B cell (primary cell): ENCODE measurements at regions not wholly inside any gene's neighbourhood (a gene's known extent, or its start where the extent isn't known, plus 50 kb on each side); places are given as distances from the start of the nearest gene placed in this dataset.

Source experiments
- ATAC-seq: fragments of 200-7000 bp; cut with Tn5 transposase; one replicate; pipeline ENCODE4 v1.10.0; 2021; ENCODE audit warnings: low read depth, mild to moderate bottlenecking, moderate number of reproducible peaks, moderate library complexity
- CTCF ChIA-PET: fragments of 350-600 bp; sonication (Branson Sonifier 250); formaldehyde crosslinking; loops from one replicate; lab custom pipeline; 2021; ENCODE audit warnings: antibody characterized with exemption, inconsistent platforms; lab: Charles Lee
- POLR2A ChIA-PET: fragments of 350-600 bp; sonication (Branson Sonifier 250); formaldehyde crosslinking; loops from one replicate; lab custom pipeline; 2021; ENCODE audit warnings: antibody characterized with exemption; lab: Charles Lee
- DNase-seq: peaks from one replicate; pipeline ENCODE4 v3.0.0; 2013
- H2AFZ ChIP-seq: 2 replicates; pipeline ENCODE4 v1.6.1; 2012; ENCODE audit warnings: mild to moderate bottlenecking, low read depth, low read length; ENCODE audit not compliant: insufficient read depth, poor library complexity, severe bottlenecking
- H3K27ac ChIP-seq, 2 donors: 1 replicate in 1 of 2; 2 replicates in 1 of 2; pipeline ENCODE4 v1.5.1; 2012 to 2013; ENCODE audit warnings: low read length in 2 of 2, mild to moderate bottlenecking in 2 of 2, moderate library complexity in 1 of 2
- H3K27me3 ChIP-seq, 4 experiments: fragments of 200-600 bp in 1 of 4; sonication (generic) in 1 of 4; replicated peaks in 1 of 4; 1 replicate in 2 of 4; 2 replicates in 2 of 4; pipeline versions ENCODE4 v1.6.1 to v1.7.0; 2013 to 2016; ENCODE audit warnings: low read length in 3 of 4, mild to moderate bottlenecking in 2 of 4, mixed read lengths in 1 of 4, moderate library complexity in 1 of 4; ENCODE audit not compliant: insufficient read depth in 4 of 4, control insufficient read depth in 3 of 4; ENCODE audit errors: control extremely low read depth in 1 of 4
- H3K36me3 ChIP-seq, 2 experiments: replicated peaks in 1 of 2; 1 replicate in 1 of 2; 2 replicates in 1 of 2; pipeline versions ENCODE4 v1.6.1 to v1.7.1; 2013; ENCODE audit warnings: low read length in 1 of 2; ENCODE audit not compliant: insufficient read depth in 2 of 2, control insufficient read depth in 1 of 2; ENCODE audit errors: control extremely low read depth in 1 of 2, extremely low read depth in 1 of 2
- H3K4me1 ChIP-seq, 2 donors: fragments of 200-600 bp in 1 of 2; sonication (generic) in 1 of 2; 1 replicate in 1 of 2; 2 replicates in 1 of 2; pipeline versions ENCODE4 v1.5.1 to v1.6.1; 2013 to 2017; ENCODE audit warnings: low read length in 2 of 2; ENCODE audit not compliant: control insufficient read depth in 2 of 2, insufficient read depth in 2 of 2
- H3K4me2 ChIP-seq: replicated peaks from 2 replicates; pipeline ENCODE3; 2012; ENCODE audit warnings: mild to moderate bottlenecking, low read depth, low read length; ENCODE audit not compliant: poor library complexity, severe bottlenecking
- H3K4me3 ChIP-seq, 5 experiments: fragments of 200-600 bp in 1 of 5; sonication (generic) in 1 of 5; 1 replicate in 3 of 5; 2 replicates in 2 of 5; pipeline versions ENCODE4 v1.5.1 to v1.7.0; 2011 to 2016; ENCODE audit warnings: low read length in 4 of 5, mild to moderate bottlenecking in 4 of 5, low read depth in 2 of 5, control low read depth in 1 of 5, moderate library complexity in 1 of 5; ENCODE audit not compliant: insufficient read depth in 1 of 5; ENCODE audit errors: control extremely low read depth in 1 of 5, extremely low read depth in 1 of 5
- H3K79me2 ChIP-seq: fragments of 200-600 bp; sonication (generic); one replicate; pipeline ENCODE4 v1.6.0; 2016; ENCODE audit warnings: low read length; ENCODE audit not compliant: control insufficient read depth, insufficient read depth
- H3K9ac ChIP-seq: fragments of 200-600 bp; sonication (generic); 2 replicates; pipeline ENCODE4 v1.6.1; 2017; ENCODE audit warnings: mild to moderate bottlenecking, low read length, moderate library complexity
- H3K9me3 ChIP-seq, 3 donors: one replicate each; pipeline versions ENCODE4 v1.6.1 to v1.7.1; 2013; ENCODE audit warnings: low read length in 2 of 3; ENCODE audit not compliant: control insufficient read depth in 2 of 3, insufficient read depth in 1 of 3; ENCODE audit errors: control extremely low read depth in 1 of 3
- H4K20me1 ChIP-seq: 2 replicates; pipeline ENCODE4 v1.6.0; 2012; ENCODE audit warnings: mild to moderate bottlenecking, low read length; ENCODE audit not compliant: insufficient read depth, control insufficient read depth, poor library complexity, severe bottlenecking
- H3K27ac Mint-ChIP-seq: one replicate; pipeline ENCODE4 v1.8.0; 2021; ENCODE audit warnings: mixed read lengths
- H3K27me3 Mint-ChIP-seq: one replicate; pipeline ENCODE4 v1.8.0; 2021; ENCODE audit warnings: mixed read lengths
- H3K4me1 Mint-ChIP-seq: one replicate; pipeline ENCODE4 v1.8.0; 2021; ENCODE audit warnings: mixed read lengths
- H3K4me3 Mint-ChIP-seq: one replicate; pipeline ENCODE4 v1.8.0; 2021; ENCODE audit warnings: mixed read lengths
- H3K9me3 Mint-ChIP-seq: one replicate; pipeline ENCODE4 v1.8.0; 2022; ENCODE audit warnings: mixed read lengths; ENCODE audit not compliant: insufficient read depth
- EZH2 ChIP-seq: IDR thresholded peaks from 2 replicates; pipeline ENCODE4 v1.6.1; 2012; ENCODE audit warnings: borderline replicate concordance, low read depth, mild to moderate bottlenecking, moderate library complexity, low read length; ENCODE audit not compliant: insufficient read depth, poor library complexity, severe bottlenecking
- WGBS: methylation state at CpG from one replicate; pipeline ENCODE4 v1.1.5; 2013; ENCODE audit warnings: missing lambda C conversion rate; ENCODE audit not compliant: insufficient coverage; 5-methylcytosine and 5-hydroxymethylcytosine counted together
- intact Hi-C: fragments of 100-400 bp; cut with micrococcal nuclease; formaldehyde crosslinking; loops from one replicate; pipeline ENCODE4 v1.10.0; 2022
- TF ChIP-seq, protein P1 (sequence below): fragments of 200-600 bp; IDR thresholded peaks from one replicate; pipeline ENCODE4 v1.8.0; 2022; ENCODE audit warnings: antibody characterized with exemption, mild to moderate bottlenecking

DNA sequence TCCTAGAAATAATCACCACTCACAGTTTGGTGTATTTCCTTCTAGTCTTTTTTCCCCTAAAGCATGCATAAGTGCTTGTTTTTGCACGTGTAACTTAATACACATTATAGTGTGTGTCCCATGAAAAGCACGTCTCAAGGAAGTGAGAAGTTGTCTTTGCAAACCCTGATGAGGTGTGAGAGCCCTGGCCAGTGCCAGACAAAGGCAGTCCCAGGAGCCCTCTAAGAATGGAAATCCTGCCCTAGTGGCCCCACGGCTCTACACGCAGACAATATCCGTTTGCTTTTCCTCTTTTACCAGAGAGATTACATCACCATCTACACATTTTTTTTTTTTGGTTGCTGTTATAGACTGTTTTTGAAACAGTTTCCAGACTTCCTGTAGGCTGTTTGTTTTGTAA, 85.5 kb upstream of the FZD10 start:
- Histone ChIP-seq H3K4me2 (no peak overlapping the region), H3K4me1 (no peaks in the 10 kb centered on the region), H3K79me2 (no peaks in the 10 kb centered on the region), H3K9me3 (peaks cover 4 to 19% (median 5%) of the 10 kb centered on the region in 3 donors), H4K20me1 (no peaks in the 10 kb centered on the region), H2AFZ (no peak overlapping the region), H3K9ac (no peak overlapping the region), H3K4me3 (no peak overlapping the region), H3K27me3 (no peaks in the 10 kb centered on the region), H3K36me3 (no peaks in the 10 kb centered on the region), H3K27ac (no peak overlapping the region)
- Mint-ChIP-seq H3K9me3 (peaks cover 7% of the 10 kb centered on the region), H3K27me3 (peaks cover 2% of the 10 kb centered on the region), H3K4me3 (no peak overlapping the region), H3K4me1 (no peaks in the 10 kb centered on the region), H3K27ac (no peak overlapping the region)
- ATAC-seq (no peak), DNase-seq (no peak)
- no CpG with 5 or more reads among the region's 5 CpGs for WGBS
- CTCF ChIA-PET, result no interaction called here
- TF ChIP-seq EZH2, result no peak
- TF ChIP-seq, protein P1, sequence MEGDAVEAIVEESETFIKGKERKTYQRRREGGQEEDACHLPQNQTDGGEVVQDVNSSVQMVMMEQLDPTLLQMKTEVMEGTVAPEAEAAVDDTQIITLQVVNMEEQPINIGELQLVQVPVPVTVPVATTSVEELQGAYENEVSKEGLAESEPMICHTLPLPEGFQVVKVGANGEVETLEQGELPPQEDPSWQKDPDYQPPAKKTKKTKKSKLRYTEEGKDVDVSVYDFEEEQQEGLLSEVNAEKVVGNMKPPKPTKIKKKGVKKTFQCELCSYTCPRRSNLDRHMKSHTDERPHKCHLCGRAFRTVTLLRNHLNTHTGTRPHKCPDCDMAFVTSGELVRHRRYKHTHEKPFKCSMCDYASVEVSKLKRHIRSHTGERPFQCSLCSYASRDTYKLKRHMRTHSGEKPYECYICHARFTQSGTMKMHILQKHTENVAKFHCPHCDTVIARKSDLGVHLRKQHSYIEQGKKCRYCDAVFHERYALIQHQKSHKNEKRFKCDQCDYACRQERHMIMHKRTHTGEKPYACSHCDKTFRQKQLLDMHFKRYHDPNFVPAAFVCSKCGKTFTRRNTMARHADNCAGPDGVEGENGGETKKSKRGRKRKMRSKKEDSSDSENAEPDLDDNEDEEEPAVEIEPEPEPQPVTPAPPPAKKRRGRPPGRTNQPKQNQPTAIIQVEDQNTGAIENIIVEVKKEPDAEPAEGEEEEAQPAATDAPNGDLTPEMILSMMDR, result no peak
- POLR2A ChIA-PET, result no interaction called here
- intact Hi-C loops, result no loop called here

DNA sequence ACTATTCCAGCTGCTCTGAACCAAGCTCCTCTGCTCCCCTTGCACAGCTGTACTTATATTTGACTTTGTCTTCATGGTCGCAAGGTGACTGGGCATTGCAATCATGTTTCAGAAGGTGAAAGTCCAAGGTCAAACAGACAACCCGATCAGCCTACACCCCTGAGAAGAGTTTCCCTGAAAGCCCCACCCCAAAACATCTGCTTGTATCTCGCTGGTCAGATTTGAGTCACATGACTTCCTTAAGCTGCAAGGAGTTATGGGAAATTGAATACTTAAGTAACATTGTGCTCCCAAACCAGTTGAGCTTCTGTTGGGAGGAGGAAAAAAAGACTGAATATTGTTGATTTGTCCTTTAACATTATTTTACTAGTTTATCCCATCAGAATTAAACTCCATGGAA, 83.4 kb upstream of the FZD10 start:
- ATAC-seq (no peak), DNase-seq (no peak)
- Histone ChIP-seq H3K36me3 (no peaks in the 10 kb centered on the region), H3K79me2 (no peaks in the 10 kb centered on the region), H3K27me3 (no peaks in the 10 kb centered on the region), H3K27ac (no peak overlapping the region), H3K4me1 (no peaks in the 10 kb centered on the region), H3K4me2 (no peak overlapping the region), H4K20me1 (no peaks in the 10 kb centered on the region), H3K9me3 (peaks cover 4 to 25% (median 5%) of the 10 kb centered on the region in 3 donors), H3K4me3 (no peak overlapping the region), H2AFZ (no peak overlapping the region), H3K9ac (no peak overlapping the region)
- intact Hi-C loops, result no loop called here
- ChIA-PET CTCF (no interaction called here), POLR2A (no interaction called here)
- Mint-ChIP-seq H3K9me3 (peaks cover 7% of the 10 kb centered on the region), H3K27ac (no peak overlapping the region), H3K4me1 (no peaks in the 10 kb centered on the region), H3K4me3 (no peak overlapping the region), H3K27me3 (peaks cover 3% of the 10 kb centered on the region)
- WGBS, result 90% methylated on average over 1 of the region's 3 CpGs
- no peak for TF ChIP-seq EZH2
- TF ChIP-seq, protein P1, result no peak
